ENCODE measurements at regions not wholly inside any gene's neighbourhood (a gene's known extent, or its start where the extent isn't known, plus 50 kb on each side); places are given as distances from the start of the nearest gene placed in this dataset.
"Not testable (repeated sequence)": the region's sequence is repeated elsewhere in the genome, so short reads cannot be mapped to it uniquely, and the experiment has no call there.

DNA sequence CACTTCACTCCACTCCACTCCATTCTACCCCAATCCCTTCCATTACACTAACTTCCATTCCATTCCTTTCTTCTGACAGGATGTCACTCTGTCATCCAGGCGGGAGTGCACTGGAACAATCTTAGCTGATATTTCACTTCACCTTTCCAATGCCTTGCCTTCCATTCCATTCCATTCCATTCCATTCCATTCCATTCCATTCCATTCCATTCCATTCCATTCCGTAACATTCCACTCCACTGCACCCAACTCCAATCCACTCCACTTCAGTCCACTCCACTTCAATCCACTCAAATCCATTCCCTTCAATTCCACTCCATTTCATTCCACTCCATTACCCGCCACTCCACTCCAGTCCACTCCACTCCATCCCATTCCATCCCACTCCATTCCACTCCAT lies 1099.4 kb downstream of the TSPY10 start:
- no peaks in the 10 kb centered on the region for H3K4me1 ChIP-seq (ENCODE audit: insufficient read depth, low read length)
- H3K9me3 ChIP-seq (ENCODE audit: insufficient read depth, low read depth, low read length): peaks cover 7% of the 10 kb centered on the region; the same call in 1 of the 2 replicates
- no peak overlapping the region for H3K27ac ChIP-seq (ENCODE audit: low read depth, low read length)
- H3K27me3 ChIP-seq (ENCODE audit: insufficient read depth, low read length): no peaks in the 10 kb centered on the region
- WGBS: 70% methylated on average over 3 of the region's 3 CpGs
- H3K4me3 ChIP-seq (ENCODE audit: low read length): no peak overlapping the region
- no peak overlapping the region for H3K9ac ChIP-seq (ENCODE audit: low read depth, low read length)
- H3K36me3 ChIP-seq (ENCODE audit: insufficient read depth, low read length): no peaks in the 10 kb centered on the region

DNA sequence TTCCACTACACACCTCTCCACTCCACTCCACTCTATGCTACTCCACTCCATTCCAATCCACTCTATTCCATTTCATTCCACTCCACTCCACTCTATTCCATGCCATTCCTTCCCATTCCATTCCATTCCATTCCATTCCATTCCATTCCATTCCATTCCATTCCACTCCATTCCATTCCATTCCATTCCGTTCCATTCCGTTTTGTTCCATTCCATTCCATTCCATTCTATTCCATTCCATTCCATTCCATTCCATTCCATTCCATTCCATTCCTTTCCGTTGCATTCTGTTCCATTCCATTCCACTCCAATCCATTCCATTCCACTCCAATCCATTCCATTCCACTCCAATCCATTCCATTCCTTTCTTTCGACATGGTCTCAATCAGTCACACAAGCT lies 1121.1 kb downstream of the TSPY10 start:
- H3K27me3 ChIP-seq (ENCODE audit: insufficient read depth, low read length); H3K27ac ChIP-seq (ENCODE audit: low read depth, low read length); H3K9ac ChIP-seq (ENCODE audit: low read depth, low read length); H3K36me3 ChIP-seq (ENCODE audit: insufficient read depth, low read length); H3K4me3 ChIP-seq (ENCODE audit: low read length); H3K4me1 ChIP-seq (ENCODE audit: insufficient read depth, low read length): not testable (repeated sequence)
- no CpG with 5 or more reads among the region's 4 CpGs for WGBS
- H3K9me3 ChIP-seq (ENCODE audit: insufficient read depth, low read depth, low read length): peaks cover 21% of the 10 kb centered on the region

DNA sequence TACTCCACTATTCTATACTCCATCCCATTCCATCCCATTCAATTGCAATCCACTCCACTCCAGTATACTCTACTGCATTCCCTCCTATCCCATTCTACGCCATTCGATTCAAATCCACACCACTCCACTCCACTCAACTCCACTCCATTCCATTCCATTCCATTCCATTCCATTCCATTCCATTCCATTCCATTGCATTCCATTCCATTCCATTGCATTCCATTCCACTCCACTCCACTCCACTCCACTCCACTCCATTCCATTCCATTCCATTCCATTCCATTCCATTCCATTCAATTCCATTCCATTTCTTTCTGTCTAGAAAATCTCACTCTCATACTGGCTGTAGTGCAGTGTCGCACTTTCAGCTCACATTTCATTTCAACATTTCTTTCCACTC lies 1129.4 kb downstream of the TSPY10 start:
- WGBS: 88% methylated on average over 3 of the region's 3 CpGs
- not testable (repeated sequence) for H3K27ac ChIP-seq (ENCODE audit: low read depth, low read length); H3K4me1 ChIP-seq (ENCODE audit: insufficient read depth, low read length); H3K27me3 ChIP-seq (ENCODE audit: insufficient read depth, low read length); H3K9ac ChIP-seq (ENCODE audit: low read depth, low read length); H3K4me3 ChIP-seq (ENCODE audit: low read length); H3K36me3 ChIP-seq (ENCODE audit: insufficient read depth, low read length)
- H3K9me3 ChIP-seq (ENCODE audit: insufficient read depth, low read depth, low read length): peaks cover 85% of the 10 kb centered on the region

DNA sequence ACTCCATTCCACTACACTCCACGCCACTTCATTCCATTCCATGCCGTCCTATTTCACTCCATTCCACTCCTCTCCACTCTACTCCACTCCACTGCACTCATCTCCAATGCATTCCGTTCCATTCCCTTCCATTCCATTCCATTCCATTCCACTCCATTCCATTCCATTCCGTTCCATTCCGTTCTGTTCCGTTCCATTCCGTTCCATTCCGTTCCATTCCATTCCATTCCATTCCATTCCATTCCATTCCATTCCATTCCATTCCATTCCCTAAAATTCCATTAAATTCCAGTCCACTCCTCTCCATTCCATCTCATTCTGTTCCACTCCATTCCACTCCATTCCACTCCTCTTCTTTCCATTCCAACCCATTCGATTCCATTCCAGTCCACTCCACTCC lies 1139.1 kb downstream of the TSPY10 start:
- H3K36me3 ChIP-seq (ENCODE audit: insufficient read depth, low read length): no peaks in the 10 kb centered on the region
- H3K9ac ChIP-seq (ENCODE audit: low read depth, low read length): no peak overlapping the region
- H3K9me3 ChIP-seq (ENCODE audit: insufficient read depth, low read depth, low read length): peaks cover 52% of the 10 kb centered on the region
- no peak overlapping the region for H3K27ac ChIP-seq (ENCODE audit: low read depth, low read length)
- H3K4me1 ChIP-seq (ENCODE audit: insufficient read depth, low read length): no peaks in the 10 kb centered on the region
- 68% methylated on average over 9 of the region's 9 CpGs for WGBS
- H3K4me3 ChIP-seq (ENCODE audit: low read length): no peak overlapping the region
- H3K27me3 ChIP-seq (ENCODE audit: insufficient read depth, low read length): no peaks in the 10 kb centered on the region

DNA sequence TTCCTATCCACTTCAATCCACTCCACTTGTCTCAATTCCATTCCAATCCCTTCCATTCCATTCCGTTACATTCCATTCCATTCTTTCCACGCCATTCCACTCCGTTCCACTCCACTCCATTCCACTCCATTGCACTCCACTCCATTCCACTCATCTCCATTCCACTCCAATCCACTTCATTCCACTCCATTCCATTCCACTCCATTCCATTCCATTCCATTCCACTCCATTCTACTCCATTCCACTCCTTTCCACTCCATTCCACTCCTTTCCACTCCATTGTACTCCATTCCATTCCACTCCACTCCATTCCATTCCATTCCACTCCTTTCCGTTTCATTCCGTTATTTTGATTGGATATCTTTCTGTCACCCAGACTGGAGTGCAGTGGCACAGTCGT lies 1158.7 kb downstream of the TSPY10 start:
- Histone ChIP-seq H3K9ac (ENCODE audit: low read depth, low read length) (no peak overlapping the region), H3K36me3 (ENCODE audit: insufficient read depth, low read length) (no peaks in the 10 kb centered on the region), H3K27ac (ENCODE audit: low read depth, low read length) (no peak overlapping the region), H3K27me3 (ENCODE audit: insufficient read depth, low read length) (no peaks in the 10 kb centered on the region), H3K4me3 (ENCODE audit: low read length) (no peak overlapping the region), H3K9me3 (ENCODE audit: insufficient read depth, low read depth, low read length) (peaks cover 50% of the 10 kb centered on the region), H3K4me1 (ENCODE audit: insufficient read depth, low read length) (no peaks in the 10 kb centered on the region)
- 62% methylated on average over 6 of the region's 6 CpGs for WGBS
